22Rv1 (cell line): ENCODE measurements at regions not wholly inside any gene's neighbourhood (a gene's known extent, or its start where the extent isn't known, plus 50 kb on each side); places are given as distances from the start of the nearest gene placed in this dataset.

ENCODE experiments used
- ZFX ChIP-seq: fragments of 450-650 bp; IDR thresholded peaks from 2 replicates; pipeline ENCODE4 v1.6.1; 2017; ENCODE audit warnings: antibody characterized with exemption, borderline replicate concordance
- TF ChIP-seq, protein P1 (sequence below): fragments of 450-650 bp; IDR thresholded peaks from 2 replicates; pipeline ENCODE4 v1.5.1; 2017; ENCODE audit warnings: mild to moderate bottlenecking

DNA sequence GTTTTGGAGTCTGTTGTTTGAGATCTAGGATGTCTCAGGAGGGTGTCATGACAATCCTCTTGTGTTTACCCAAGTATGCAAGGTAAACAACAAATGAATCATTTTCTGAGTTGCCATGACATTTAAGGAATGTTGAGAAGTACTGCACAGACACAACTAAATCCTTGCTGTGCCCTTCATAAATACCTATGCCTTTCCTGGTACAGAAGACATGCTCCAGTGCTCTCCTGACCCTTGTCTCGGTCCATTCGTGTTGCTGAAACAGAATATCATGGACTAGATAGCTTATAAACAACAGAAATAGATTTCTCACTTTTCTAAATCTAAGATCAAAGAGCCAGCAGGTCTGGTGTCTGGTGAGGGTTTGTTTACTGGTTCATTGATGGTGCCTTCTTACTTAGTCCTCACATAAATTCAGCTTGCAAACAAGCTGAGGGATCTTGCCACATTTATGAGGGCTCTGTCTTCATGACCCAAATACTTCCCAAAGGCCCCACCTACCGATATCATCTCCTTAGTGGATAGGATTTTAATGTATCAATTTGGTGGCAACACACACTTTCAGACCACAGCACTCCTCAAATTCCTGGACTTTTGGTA lies 341.8 kb upstream of the SEMA3A start:
- TF ChIP-seq, protein P1, sequence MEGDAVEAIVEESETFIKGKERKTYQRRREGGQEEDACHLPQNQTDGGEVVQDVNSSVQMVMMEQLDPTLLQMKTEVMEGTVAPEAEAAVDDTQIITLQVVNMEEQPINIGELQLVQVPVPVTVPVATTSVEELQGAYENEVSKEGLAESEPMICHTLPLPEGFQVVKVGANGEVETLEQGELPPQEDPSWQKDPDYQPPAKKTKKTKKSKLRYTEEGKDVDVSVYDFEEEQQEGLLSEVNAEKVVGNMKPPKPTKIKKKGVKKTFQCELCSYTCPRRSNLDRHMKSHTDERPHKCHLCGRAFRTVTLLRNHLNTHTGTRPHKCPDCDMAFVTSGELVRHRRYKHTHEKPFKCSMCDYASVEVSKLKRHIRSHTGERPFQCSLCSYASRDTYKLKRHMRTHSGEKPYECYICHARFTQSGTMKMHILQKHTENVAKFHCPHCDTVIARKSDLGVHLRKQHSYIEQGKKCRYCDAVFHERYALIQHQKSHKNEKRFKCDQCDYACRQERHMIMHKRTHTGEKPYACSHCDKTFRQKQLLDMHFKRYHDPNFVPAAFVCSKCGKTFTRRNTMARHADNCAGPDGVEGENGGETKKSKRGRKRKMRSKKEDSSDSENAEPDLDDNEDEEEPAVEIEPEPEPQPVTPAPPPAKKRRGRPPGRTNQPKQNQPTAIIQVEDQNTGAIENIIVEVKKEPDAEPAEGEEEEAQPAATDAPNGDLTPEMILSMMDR: no peak
- no peak for TF ChIP-seq ZFX
